Keratinocyte (primary cell): ENCODE measurements at regions not wholly inside any gene's neighbourhood (a gene's known extent, or its start where the extent isn't known, plus 50 kb on each side); places are given as distances from the start of the nearest gene placed in this dataset.
A peak's percentile ranks its signal among the peaks of the same experiment; 100 is the strongest.

Source experiments
- DNase-seq: peaks from one replicate; pipeline ENCODE4 v3.0.0-alpha.2; 2011; ENCODE audit warnings: low read depth, missing footprints, low spot score
- FAIRE-seq: peaks from 2 replicates; lab custom pipeline; 2011; peaks lifted over from hg19 to GRCh38; lab: Jason Lieb, UNC
- H2AFZ ChIP-seq: 2 replicates; pipeline ENCODE4 v1.6.0; 2012; ENCODE audit warnings: low read length, control low read depth, inconsistent platforms; ENCODE audit not compliant: control insufficient read depth
- H3K27ac ChIP-seq: 2 replicates; pipeline ENCODE4 v1.5.1; 2011; ENCODE audit warnings: low read length; ENCODE audit not compliant: control insufficient read depth, insufficient read depth
- H3K27me3 ChIP-seq: 3 replicates; pipeline ENCODE4 v1.6.0; 2011; ENCODE audit warnings: low read length; ENCODE audit not compliant: control insufficient read depth, insufficient read depth; ENCODE audit errors: extremely low read depth
- H3K36me3 ChIP-seq, 2 experiments: 2 replicates in 1 of 2; 3 replicates in 1 of 2; pipeline ENCODE4 v1.5.1; 2011; ENCODE audit warnings: low read length in 2 of 2, mild to moderate bottlenecking in 1 of 2; ENCODE audit not compliant: control insufficient read depth in 2 of 2, insufficient read depth in 2 of 2; ENCODE audit errors: extremely low read depth in 1 of 2
- H3K4me1 ChIP-seq: 3 replicates; pipeline ENCODE4 v1.5.1; 2011; ENCODE audit warnings: low read length; ENCODE audit not compliant: control insufficient read depth, insufficient read depth; ENCODE audit errors: extremely low read depth
- H3K4me2 ChIP-seq: 3 replicates; pipeline ENCODE4 v1.6.0; 2011; ENCODE audit warnings: low read depth, low read length; ENCODE audit not compliant: control insufficient read depth, insufficient read depth; ENCODE audit errors: extremely low read depth
- H3K4me3 ChIP-seq, 3 experiments: fragments of 200-600 bp in 1 of 3; sonication (generic) in 1 of 3; 2 replicates in 2 of 3; 3 replicates in 1 of 3; pipeline ENCODE4 v1.5.1; 2011 to 2016; ENCODE audit warnings: low read length in 3 of 3, mild to moderate bottlenecking in 3 of 3, control low read depth in 2 of 3, inconsistent platforms in 1 of 3, low read depth in 1 of 3, mixed read lengths in 1 of 3, mixed run types in 1 of 3, moderate library complexity in 1 of 3; ENCODE audit not compliant: control insufficient read depth in 2 of 3, insufficient read depth in 2 of 3; ENCODE audit errors: extremely low read depth in 1 of 3
- H3K79me2 ChIP-seq: 2 replicates; pipeline ENCODE4 v1.6.0; 2012; ENCODE audit warnings: low read length; ENCODE audit not compliant: control insufficient read depth, insufficient read depth
- H3K9ac ChIP-seq: 3 replicates; pipeline ENCODE4 v1.6.0; 2011; ENCODE audit warnings: low read length; ENCODE audit not compliant: control insufficient read depth, insufficient read depth; ENCODE audit errors: extremely low read depth
- H3K9me1 ChIP-seq: 3 replicates; pipeline ENCODE4 v1.6.0; 2011; ENCODE audit warnings: low read length; ENCODE audit not compliant: control insufficient read depth, insufficient read depth; ENCODE audit errors: extremely low read depth
- H3K9me3 ChIP-seq: 2 replicates; pipeline ENCODE4 v1.5.1; 2012; ENCODE audit warnings: low read depth, low read length; ENCODE audit not compliant: control insufficient read depth
- H4K20me1 ChIP-seq: 3 replicates; pipeline ENCODE4 v1.6.0; 2011; ENCODE audit warnings: low read length; ENCODE audit not compliant: control insufficient read depth, insufficient read depth; ENCODE audit errors: extremely low read depth
- CTCF ChIP-seq, 3 experiments: IDR thresholded peaks in 1 of 3; conservative IDR thresholded peaks in 1 of 3; optimal IDR thresholded peaks in 1 of 3; 2 replicates in 2 of 3; 3 replicates in 1 of 3; pipeline versions ENCODE3 to v1.5.1; 2011; ENCODE audit warnings: low read length in 3 of 3, mild to moderate bottlenecking in 3 of 3, moderate library complexity in 2 of 3, control low read depth in 1 of 3, inconsistent platforms in 1 of 3; ENCODE audit not compliant: insufficient read depth in 2 of 3; ENCODE audit errors: extremely low read depth in 1 of 3
- EZH2 ChIP-seq: IDR thresholded peaks from one replicate; pipeline ENCODE4 v1.6.1; 2012; ENCODE audit warnings: inconsistent platforms, mild to moderate bottlenecking, low read length, moderate library complexity
- dilution Hi-C: fragments of 300-500 bp; cut with MboI; formaldehyde crosslinking; loops from one replicate; pipeline ENCODE4 v1.7.0; 2020; ENCODE audit warnings: low sequenced_read_pairs; ENCODE audit not compliant: extremely low pct_ligation_motif_present

- no peaks in the 10 kb centered on the region for H3K79me2 ChIP-seq
- no peaks in the 10 kb centered on the region for H3K9me1 ChIP-seq
- no peak overlapping the region for H3K27ac ChIP-seq
- TF ChIP-seq CTCF (optimal IDR thresholded peaks at IDR 0.05 in 1 of 3, IDR thresholded peaks at IDR 0.05 in 1 of 3, conservative IDR thresholded peaks at IDR 0.05 in 1 of 3; ENCODE audit: extremely low read depth in 1 of 3, insufficient read depth in 2 of 3, low read length in 3 of 3) (no peak), EZH2 (no peak)
- H3K9ac ChIP-seq: no peak overlapping the region
- H3K9me3 ChIP-seq: no peaks in the 10 kb centered on the region
- no peak overlapping the region for H3K4me2 ChIP-seq
- H2AFZ ChIP-seq: no peak overlapping the region
- H3K4me1 ChIP-seq: no peaks in the 10 kb centered on the region
- H4K20me1 ChIP-seq: no peaks in the 10 kb centered on the region
- no peak overlapping the region for H3K4me3 ChIP-seq
- DNase-seq (no peak), FAIRE-seq (no peak)
- dilution Hi-C loops: no loop called here
- H3K36me3 ChIP-seq: no peaks in the 10 kb centered on the region
- peaks cover 6% of the 10 kb centered on the region for H3K27me3 ChIP-seq
Measured at GRCh38 chr21:15543473-15543872, 186.3 kb upstream of the USP25 start.

- H3K36me3 ChIP-seq: no peaks in the 10 kb centered on the region
- H4K20me1 ChIP-seq: no peaks in the 10 kb centered on the region
- no peaks in the 10 kb centered on the region for H3K9me3 ChIP-seq
- no peaks in the 10 kb centered on the region for H3K27me3 ChIP-seq
- no peak for TF ChIP-seq EZH2
- TF ChIP-seq CTCF (optimal IDR thresholded peaks at IDR 0.05 in 1 of 3, IDR thresholded peaks at IDR 0.05 in 1 of 3, conservative IDR thresholded peaks at IDR 0.05 in 1 of 3; ENCODE audit: extremely low read depth in 1 of 3, insufficient read depth in 2 of 3, low read length in 3 of 3): no peak
- no peaks in the 10 kb centered on the region for H3K79me2 ChIP-seq
- no peaks in the 10 kb centered on the region for H3K9me1 ChIP-seq
- no peak overlapping the region for H3K4me2 ChIP-seq
- FAIRE-seq (peak; percentile 26), DNase-seq (no peak)
- H3K27ac ChIP-seq: no peak overlapping the region
- H3K4me3 ChIP-seq: no peak overlapping the region
- no peak overlapping the region for H2AFZ ChIP-seq
- H3K9ac ChIP-seq: no peak overlapping the region
- H3K4me1 ChIP-seq: no peaks in the 10 kb centered on the region
- dilution Hi-C loops: no loop called here
Measured at GRCh38 chr21:15549671-15550070, 180.1 kb upstream of the USP25 start.
